HG03064 (cell line): ENCODE measurements at regions not wholly inside any gene's neighbourhood (a gene's known extent, or its start where the extent isn't known, plus 50 kb on each side); places are given as distances from the start of the nearest gene placed in this dataset.
"Not testable (repeated sequence)": the region's sequence is repeated elsewhere in the genome, so short reads cannot be mapped to it uniquely, and the experiment has no call there.

Experiments
- ATAC-seq: cut with Tn5 transposase; IDR thresholded peaks from one replicate; pipeline ENCODE4 v1.9.1; 2021; ENCODE audit warnings: low read depth; ENCODE audit not compliant: unreplicated experiment

GRCh38 chr5:28808967-28809810, 1770.8 kb upstream of the CDH9 start:
- ATAC-seq = no peak

- no peak for ATAC-seq
These were observed 1768.9 kb upstream of the CDH9 start for GRCh38 chr5:28807195-28807729.

GRCh38 chr5:28799035-28799434, 1760.6 kb upstream of the CDH9 start:
- ATAC-seq = not testable (repeated sequence)

GRCh38 chr5:28788954-28789353, 1750.6 kb upstream of the CDH9 start:
- ATAC-seq = no peak

- no peak for ATAC-seq
These were observed 1741.8 kb upstream of the CDH9 start for GRCh38 chr5:28780083-28780692.

- no peak for ATAC-seq
These were observed 1740.9 kb upstream of the CDH9 start for GRCh38 chr5:28779161-28779754.

GRCh38 chr5:28770307-28770706, 1731.9 kb upstream of the CDH9 start:
- no peak for ATAC-seq

GRCh38 chr5:28766565-28767158, 1728.3 kb upstream of the CDH9 start:
- ATAC-seq = no peak

- ATAC-seq = no peak
These were observed 1713.0 kb upstream of the CDH9 start for GRCh38 chr5:28751396-28751795.

GRCh38 chr5:28750251-28750650, 1711.9 kb upstream of the CDH9 start:
- ATAC-seq = no peak

GRCh38 chr5:28748446-28748845, 1710.1 kb upstream of the CDH9 start:
- ATAC-seq = no peak

GRCh38 chr5:28743716-28744110, 1705.3 kb upstream of the CDH9 start:
- no peak for ATAC-seq

- no peak for ATAC-seq
These were observed 1704.8 kb upstream of the CDH9 start for GRCh38 chr5:28743025-28743715.

- ATAC-seq = no peak
These were observed 1699.3 kb upstream of the CDH9 start for GRCh38 chr5:28737682-28738081.

GRCh38 chr5:28737222-28737621, 1698.8 kb upstream of the CDH9 start:
- no peak for ATAC-seq

- no peak for ATAC-seq
These were observed 1696.0 kb upstream of the CDH9 start for GRCh38 chr5:28734396-28734795.

GRCh38 chr5:28729067-28729466, 1690.7 kb upstream of the CDH9 start:
- ATAC-seq = no peak

GRCh38 chr5:28726815-28727214, 1688.4 kb upstream of the CDH9 start:
- ATAC-seq = no peak

GRCh38 chr5:28725001-28725400, 1686.6 kb upstream of the CDH9 start:
- ATAC-seq = no peak

GRCh38 chr5:28714907-28715698, 1676.7 kb upstream of the CDH9 start:
- ATAC-seq = no peak
